GM23338 (cell line): ENCODE measurements at regions not wholly inside any gene's neighbourhood (a gene's known extent, or its start where the extent isn't known, plus 50 kb on each side); places are given as distances from the start of the nearest gene placed in this dataset.
A peak's percentile ranks its signal among the peaks of the same experiment; 100 is the strongest.

Experiments
- ATAC-seq: fragments of 200-7000 bp; cut with Tn5 transposase; 3 replicates; pipeline ENCODE4 v1.9.1; 2020
- DNase-seq: peaks from one replicate; pipeline ENCODE4 v3.0.0-alpha.2; 2015; ENCODE audit warnings: low spot score
- H2AFZ ChIP-seq: fragments of 200-600 bp; sonication (generic); 2 replicates; pipeline ENCODE4 v1.8.0; 2016; ENCODE audit warnings: antibody characterized with exemption, mild to moderate bottlenecking, moderate library complexity
- H3F3A ChIP-seq: fragments of 200-600 bp; sonication (generic); replicated peaks from 2 replicates; pipeline ENCODE4 v1.8.0; 2017; ENCODE audit warnings: antibody characterized with exemption, mixed run types, low read depth
- H3K27ac ChIP-seq: fragments of 200-600 bp; sonication (generic); 2 replicates; pipeline ENCODE4 v1.6.1; 2016; ENCODE audit warnings: low read depth
- H3K27me3 ChIP-seq: fragments of 200-600 bp; sonication (generic); 2 replicates; pipeline ENCODE4 v1.8.0; 2016; ENCODE audit warnings: mild to moderate bottlenecking, mixed run types, moderate library complexity; ENCODE audit not compliant: insufficient read depth
- H3K36me3 ChIP-seq: fragments of 200-600 bp; sonication (generic); 2 replicates; pipeline ENCODE4 v1.8.0; 2016; ENCODE audit warnings: mild to moderate bottlenecking; ENCODE audit not compliant: insufficient read depth
- H3K4me1 ChIP-seq: fragments of 200-600 bp; sonication (generic); 2 replicates; pipeline ENCODE4 v1.8.0; 2016; ENCODE audit warnings: mild to moderate bottlenecking, moderate library complexity; ENCODE audit not compliant: insufficient read depth
- H3K4me2 ChIP-seq: fragments of 200-600 bp; sonication (generic); 2 replicates; pipeline ENCODE4 v1.7.1; 2017; ENCODE audit warnings: mixed run types
- H3K4me3 ChIP-seq: fragments of 200-600 bp; sonication (generic); 2 replicates; pipeline ENCODE4 v1.6.1; 2016; ENCODE audit warnings: mixed run types
- H3K79me2 ChIP-seq: fragments of 200-600 bp; sonication (generic); replicated peaks from 2 replicates; pipeline ENCODE4 v1.8.0; 2017; ENCODE audit warnings: mild to moderate bottlenecking; ENCODE audit not compliant: insufficient read depth
- H3K9me2 ChIP-seq: fragments of 200-600 bp; sonication (generic); 2 replicates; pipeline ENCODE4 v1.8.0; 2017; ENCODE audit not compliant: insufficient read depth
- H4K20me1 ChIP-seq: fragments of 200-600 bp; sonication (generic); replicated peaks from 2 replicates; pipeline ENCODE4 v1.8.0; 2017; ENCODE audit warnings: mild to moderate bottlenecking; ENCODE audit not compliant: insufficient read depth
- H3K27ac Mint-ChIP-seq: 2 replicates; pipeline ENCODE4 v1.8.0; 2020; ENCODE audit warnings: inconsistent platforms, mild to moderate bottlenecking, moderate library complexity, mixed read lengths
- H3K27me3 Mint-ChIP-seq: 3 replicates; pipeline ENCODE4 v1.8.0; 2022; ENCODE audit warnings: low read depth, mild to moderate bottlenecking, moderate library complexity, mixed read lengths, inconsistent platforms; ENCODE audit not compliant: insufficient read depth, poor library complexity
- H3K36me3 Mint-ChIP-seq: 3 replicates; pipeline ENCODE4 v1.8.0; 2021; ENCODE audit warnings: low read depth, mild to moderate bottlenecking, inconsistent platforms, moderate library complexity, mixed read lengths
- H3K4me1 Mint-ChIP-seq: 3 replicates; pipeline ENCODE4 v1.8.0; 2020; ENCODE audit warnings: mild to moderate bottlenecking, inconsistent platforms, mixed read lengths
- H3K4me3 Mint-ChIP-seq: 3 replicates; pipeline ENCODE4 v1.8.0; 2021; ENCODE audit warnings: moderate library complexity, mild to moderate bottlenecking, inconsistent platforms, mixed read lengths
- H3K9me3 Mint-ChIP-seq: 3 replicates; pipeline ENCODE4 v1.8.0; 2020; ENCODE audit warnings: moderate library complexity, mild to moderate bottlenecking, inconsistent platforms, mixed read lengths
- CREB1 ChIP-seq: fragments of 250-450 bp; sonication (Bioruptor Pico); IDR thresholded peaks from 2 replicates; pipeline ENCODE4 v1.5.0; 2020; ENCODE audit warnings: low read depth, mild to moderate bottlenecking, moderate library complexity
- CTCF ChIP-seq, 2 experiments: fragments of 200-600 bp in 1 of 2; sonication (generic) in 1 of 2; conservative IDR thresholded peaks; 2 replicates each; pipeline versions ENCODE4 v1.5.1 to v1.6.1; 2016 to 2017; ENCODE audit warnings: antibody characterized with exemption in 2 of 2, low read depth in 2 of 2, mild to moderate bottlenecking in 2 of 2, moderate library complexity in 1 of 2
- ETS1 ChIP-seq: IDR thresholded peaks from 2 replicates; pipeline ENCODE4 v1.6.1; 2016; ENCODE audit warnings: antibody characterized with exemption
- EZH2 ChIP-seq: fragments of 200-600 bp; sonication (generic); IDR thresholded peaks from one replicate; pipeline ENCODE4 v1.8.0; 2017; ENCODE audit warnings: antibody characterized with exemption, mild to moderate bottlenecking, low read depth; ENCODE audit not compliant: unreplicated experiment
- EZH2phosphoT487 ChIP-seq: fragments of 200-600 bp; sonication (generic); IDR thresholded peaks from one replicate; pipeline ENCODE4 v1.8.1; 2018; ENCODE audit warnings: antibody characterized with exemption; ENCODE audit not compliant: unreplicated experiment
- JUNB ChIP-seq: IDR thresholded peaks from one replicate; pipeline ENCODE4 v1.6.1; 2016; ENCODE audit warnings: antibody characterized with exemption; ENCODE audit not compliant: unreplicated experiment
- NANOG ChIP-seq: IDR thresholded peaks from 2 replicates; pipeline ENCODE4 v1.6.1; 2016; ENCODE audit warnings: antibody characterized with exemption, borderline replicate concordance
- POLR2AphosphoS5 ChIP-seq: IDR thresholded peaks from 2 replicates; pipeline ENCODE4 v1.6.1; 2016; ENCODE audit warnings: antibody characterized with exemption, low read depth
- REST ChIP-seq: IDR thresholded peaks from one replicate; pipeline ENCODE4 v1.6.1; 2018; ENCODE audit warnings: antibody characterized with exemption; ENCODE audit not compliant: unreplicated experiment
- STAT1 ChIP-seq: IDR thresholded peaks from one replicate; pipeline ENCODE4 v1.6.1; 2016; ENCODE audit warnings: antibody characterized with exemption; ENCODE audit not compliant: unreplicated experiment
- ZNF114 ChIP-seq: fragments of 250-450 bp; sonication (Bioruptor Pico); IDR thresholded peaks from 2 replicates; pipeline ENCODE4 v1.5.0; 2020; ENCODE audit warnings: mild to moderate bottlenecking, moderate library complexity
- ZNF331 ChIP-seq: fragments of 250-450 bp; sonication (Bioruptor Pico); IDR thresholded peaks from 2 replicates; pipeline ENCODE4 v1.5.0; 2020; ENCODE audit warnings: low read depth, mild to moderate bottlenecking, moderate library complexity

GRCh38 chr18:77530732-77531131 lies 281.1 kb downstream of the GALR1 start:
- H3K27me3 ChIP-seq: no peaks in the 10 kb centered on the region
- no peak overlapping the region for H3K4me3 Mint-ChIP-seq
- no peak overlapping the region for H3K27ac ChIP-seq

More at GRCh38 chr18:77530732-77531131, 281.1 kb downstream of the GALR1 start:
- Mint-ChIP-seq H3K9me3 (peaks cover 24% of the 10 kb centered on the region), H3K27me3 (no peaks in the 10 kb centered on the region), H3K4me1 (no peaks in the 10 kb centered on the region), H3K36me3 (peaks cover 11% of the 10 kb centered on the region; the same call in 2 of the 3 replicates), H3K27ac (0 out of 2 replicates have a peak overlapping the region, but pooled peaks have one; percentile 6)
- H3K4me3 ChIP-seq: no peak overlapping the region
- no peaks in the 10 kb centered on the region for H3K79me2 ChIP-seq
- 0 out of 2 replicates have a peak overlapping the region, but pooled peaks have one; percentile 9 for H2AFZ ChIP-seq
- H3K36me3 ChIP-seq: no peaks in the 10 kb centered on the region
- H3K9me2 ChIP-seq: no peaks in the 10 kb centered on the region
- H3F3A ChIP-seq: no peaks in the 10 kb centered on the region
- TF ChIP-seq NANOG: no peak
- no peak for TF ChIP-seq ZNF114
- no peak for TF ChIP-seq ETS1
- no peak for TF ChIP-seq JUNB
- TF ChIP-seq STAT1: no peak
- TF ChIP-seq POLR2AphosphoS5: no peak
- no peak for TF ChIP-seq CTCF (conservative IDR thresholded peaks at IDR 0.05; ENCODE audit: low read depth in 2 of 2)
- no peak for TF ChIP-seq EZH2
- TF ChIP-seq ZNF331 (CRISPR knock-in tag): no peak
- no peak for TF ChIP-seq REST
- no peak for TF ChIP-seq CREB1 (CRISPR knock-in tag)
- no peak for TF ChIP-seq EZH2phosphoT487
- DNase-seq (no peak), ATAC-seq (no peak)
- no peak overlapping the region for H3K4me2 ChIP-seq
- H4K20me1 ChIP-seq: no peaks in the 10 kb centered on the region
- H3K4me1 ChIP-seq: no peaks in the 10 kb centered on the region
